Liver (tissue), 3 donors: ENCODE measurements at regions not wholly inside any gene's neighbourhood (a gene's known extent, or its start where the extent isn't known, plus 50 kb on each side); places are given as distances from the start of the nearest gene placed in this dataset.

Experiments
- GABPA ChIP-seq, 2 donors: IDR thresholded peaks in 1 of 2; conservative IDR thresholded peaks in 1 of 2; 2 replicates each; pipeline ENCODE4 v1.6.1; 2016; ENCODE audit warnings: antibody characterized with exemption in 2 of 2, mild to moderate bottlenecking in 1 of 2, moderate library complexity in 1 of 2
- RAD21 ChIP-seq, 2 donors: IDR thresholded peaks; 2 replicates each; pipeline ENCODE4 v1.6.1; 2016; ENCODE audit warnings: antibody characterized with exemption in 2 of 2, mild to moderate bottlenecking in 2 of 2
- RXRA ChIP-seq, 2 donors: IDR thresholded peaks; 2 replicates each; pipeline ENCODE4 v1.6.1; 2017 to 2018; ENCODE audit warnings: antibody characterized with exemption in 2 of 2, mild to moderate bottlenecking in 1 of 2
- YY1 ChIP-seq: IDR thresholded peaks from 2 replicates; pipeline ENCODE4 v1.6.1; 2016; ENCODE audit warnings: antibody characterized with exemption, mild to moderate bottlenecking
- TF ChIP-seq, protein P1 (sequence below): fragments of 150-350 bp; IDR thresholded peaks from 2 replicates; pipeline ENCODE4 v1.5.1; 2017; ENCODE audit warnings: improper control_type of control experiment, low read depth, low read length; ENCODE audit not compliant: missing input control
- TF ChIP-seq, protein P2 (sequence below): IDR thresholded peaks from 2 replicates; pipeline ENCODE4 v1.6.1; 2016; ENCODE audit warnings: antibody characterized with exemption
- TF ChIP-seq, protein P3 (sequence below): IDR thresholded peaks from 2 replicates; pipeline ENCODE4 v1.6.1; 2016; ENCODE audit warnings: antibody characterized with exemption
- TF ChIP-seq, protein P4 (sequence below): IDR thresholded peaks from 2 replicates; pipeline ENCODE4 v1.6.1; 2016; ENCODE audit warnings: antibody characterized with exemption
- TF ChIP-seq, protein P5 (sequence below): IDR thresholded peaks from 2 replicates; pipeline ENCODE4 v1.6.1; 2016; ENCODE audit warnings: antibody characterized with exemption, mild to moderate bottlenecking
- donor health status: healthy.
- donor health status: healthy.

DNA sequence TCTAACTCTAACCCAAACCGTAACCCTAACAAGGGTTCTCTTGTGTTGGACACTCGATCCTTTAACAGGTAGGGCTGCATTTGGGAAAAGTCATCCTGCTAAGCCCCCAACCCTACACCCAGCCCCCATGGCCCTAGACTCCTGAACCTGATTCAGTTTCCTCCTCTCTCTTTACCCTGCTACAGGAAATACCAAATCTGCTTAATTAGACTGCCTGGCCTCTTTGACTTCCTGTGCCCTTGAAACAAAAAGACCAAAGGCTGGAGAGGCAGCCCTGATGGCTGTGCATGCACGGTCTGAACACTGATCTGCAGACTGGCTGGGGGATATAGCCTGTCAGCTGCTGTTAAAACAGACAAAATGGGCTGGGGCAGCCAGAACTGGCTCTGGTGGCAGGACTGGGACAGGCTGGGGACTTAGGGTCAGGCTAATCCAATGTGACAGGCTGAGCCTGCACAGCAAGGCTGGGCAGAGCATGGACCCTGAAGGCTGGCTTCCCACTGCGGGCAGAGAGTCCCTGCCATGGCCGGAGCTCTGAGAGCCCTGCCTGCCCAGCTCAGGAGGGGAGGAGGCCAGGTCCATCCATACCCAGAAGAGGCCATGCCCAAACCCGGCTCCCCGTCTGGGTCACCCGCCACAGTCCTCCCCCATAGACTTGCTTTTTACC is 51.0 kb upstream of the MSMB start:
- TF ChIP-seq, protein P1, sequence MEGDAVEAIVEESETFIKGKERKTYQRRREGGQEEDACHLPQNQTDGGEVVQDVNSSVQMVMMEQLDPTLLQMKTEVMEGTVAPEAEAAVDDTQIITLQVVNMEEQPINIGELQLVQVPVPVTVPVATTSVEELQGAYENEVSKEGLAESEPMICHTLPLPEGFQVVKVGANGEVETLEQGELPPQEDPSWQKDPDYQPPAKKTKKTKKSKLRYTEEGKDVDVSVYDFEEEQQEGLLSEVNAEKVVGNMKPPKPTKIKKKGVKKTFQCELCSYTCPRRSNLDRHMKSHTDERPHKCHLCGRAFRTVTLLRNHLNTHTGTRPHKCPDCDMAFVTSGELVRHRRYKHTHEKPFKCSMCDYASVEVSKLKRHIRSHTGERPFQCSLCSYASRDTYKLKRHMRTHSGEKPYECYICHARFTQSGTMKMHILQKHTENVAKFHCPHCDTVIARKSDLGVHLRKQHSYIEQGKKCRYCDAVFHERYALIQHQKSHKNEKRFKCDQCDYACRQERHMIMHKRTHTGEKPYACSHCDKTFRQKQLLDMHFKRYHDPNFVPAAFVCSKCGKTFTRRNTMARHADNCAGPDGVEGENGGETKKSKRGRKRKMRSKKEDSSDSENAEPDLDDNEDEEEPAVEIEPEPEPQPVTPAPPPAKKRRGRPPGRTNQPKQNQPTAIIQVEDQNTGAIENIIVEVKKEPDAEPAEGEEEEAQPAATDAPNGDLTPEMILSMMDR = no peak
- TF ChIP-seq RAD21 (IDR thresholded peaks at IDR 0.05) = no peak
- no peak for TF ChIP-seq YY1
- no peak for TF ChIP-seq GABPA (IDR thresholded peaks at IDR 0.05 in 1 of 2, conservative IDR thresholded peaks at IDR 0.05 in 1 of 2)
- TF ChIP-seq, protein P2, sequence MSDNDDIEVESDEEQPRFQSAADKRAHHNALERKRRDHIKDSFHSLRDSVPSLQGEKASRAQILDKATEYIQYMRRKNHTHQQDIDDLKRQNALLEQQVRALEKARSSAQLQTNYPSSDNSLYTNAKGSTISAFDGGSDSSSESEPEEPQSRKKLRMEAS = no peak
- no peak for TF ChIP-seq RXRA (IDR thresholded peaks at IDR 0.05)
- TF ChIP-seq, protein P3, sequence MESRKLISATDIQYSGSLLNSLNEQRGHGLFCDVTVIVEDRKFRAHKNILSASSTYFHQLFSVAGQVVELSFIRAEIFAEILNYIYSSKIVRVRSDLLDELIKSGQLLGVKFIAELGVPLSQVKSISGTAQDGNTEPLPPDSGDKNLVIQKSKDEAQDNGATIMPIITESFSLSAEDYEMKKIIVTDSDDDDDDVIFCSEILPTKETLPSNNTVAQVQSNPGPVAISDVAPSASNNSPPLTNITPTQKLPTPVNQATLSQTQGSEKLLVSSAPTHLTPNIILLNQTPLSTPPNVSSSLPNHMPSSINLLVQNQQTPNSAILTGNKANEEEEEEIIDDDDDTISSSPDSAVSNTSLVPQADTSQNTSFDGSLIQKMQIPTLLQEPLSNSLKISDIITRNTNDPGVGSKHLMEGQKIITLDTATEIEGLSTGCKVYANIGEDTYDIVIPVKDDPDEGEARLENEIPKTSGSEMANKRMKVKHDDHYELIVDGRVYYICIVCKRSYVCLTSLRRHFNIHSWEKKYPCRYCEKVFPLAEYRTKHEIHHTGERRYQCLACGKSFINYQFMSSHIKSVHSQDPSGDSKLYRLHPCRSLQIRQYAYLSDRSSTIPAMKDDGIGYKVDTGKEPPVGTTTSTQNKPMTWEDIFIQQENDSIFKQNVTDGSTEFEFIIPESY = no peak
- TF ChIP-seq, protein P4, sequence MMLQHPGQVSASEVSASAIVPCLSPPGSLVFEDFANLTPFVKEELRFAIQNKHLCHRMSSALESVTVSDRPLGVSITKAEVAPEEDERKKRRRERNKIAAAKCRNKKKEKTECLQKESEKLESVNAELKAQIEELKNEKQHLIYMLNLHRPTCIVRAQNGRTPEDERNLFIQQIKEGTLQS = no peak
- TF ChIP-seq, protein P5, sequence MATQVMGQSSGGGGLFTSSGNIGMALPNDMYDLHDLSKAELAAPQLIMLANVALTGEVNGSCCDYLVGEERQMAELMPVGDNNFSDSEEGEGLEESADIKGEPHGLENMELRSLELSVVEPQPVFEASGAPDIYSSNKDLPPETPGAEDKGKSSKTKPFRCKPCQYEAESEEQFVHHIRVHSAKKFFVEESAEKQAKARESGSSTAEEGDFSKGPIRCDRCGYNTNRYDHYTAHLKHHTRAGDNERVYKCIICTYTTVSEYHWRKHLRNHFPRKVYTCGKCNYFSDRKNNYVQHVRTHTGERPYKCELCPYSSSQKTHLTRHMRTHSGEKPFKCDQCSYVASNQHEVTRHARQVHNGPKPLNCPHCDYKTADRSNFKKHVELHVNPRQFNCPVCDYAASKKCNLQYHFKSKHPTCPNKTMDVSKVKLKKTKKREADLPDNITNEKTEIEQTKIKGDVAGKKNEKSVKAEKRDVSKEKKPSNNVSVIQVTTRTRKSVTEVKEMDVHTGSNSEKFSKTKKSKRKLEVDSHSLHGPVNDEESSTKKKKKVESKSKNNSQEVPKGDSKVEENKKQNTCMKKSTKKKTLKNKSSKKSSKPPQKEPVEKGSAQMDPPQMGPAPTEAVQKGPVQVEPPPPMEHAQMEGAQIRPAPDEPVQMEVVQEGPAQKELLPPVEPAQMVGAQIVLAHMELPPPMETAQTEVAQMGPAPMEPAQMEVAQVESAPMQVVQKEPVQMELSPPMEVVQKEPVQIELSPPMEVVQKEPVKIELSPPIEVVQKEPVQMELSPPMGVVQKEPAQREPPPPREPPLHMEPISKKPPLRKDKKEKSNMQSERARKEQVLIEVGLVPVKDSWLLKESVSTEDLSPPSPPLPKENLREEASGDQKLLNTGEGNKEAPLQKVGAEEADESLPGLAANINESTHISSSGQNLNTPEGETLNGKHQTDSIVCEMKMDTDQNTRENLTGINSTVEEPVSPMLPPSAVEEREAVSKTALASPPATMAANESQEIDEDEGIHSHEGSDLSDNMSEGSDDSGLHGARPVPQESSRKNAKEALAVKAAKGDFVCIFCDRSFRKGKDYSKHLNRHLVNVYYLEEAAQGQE = no peak
